ENCODE measurements at regions not wholly inside any gene's neighbourhood (a gene's known extent, or its start where the extent isn't known, plus 50 kb on each side); places are given as distances from the start of the nearest gene placed in this dataset.

DNA sequence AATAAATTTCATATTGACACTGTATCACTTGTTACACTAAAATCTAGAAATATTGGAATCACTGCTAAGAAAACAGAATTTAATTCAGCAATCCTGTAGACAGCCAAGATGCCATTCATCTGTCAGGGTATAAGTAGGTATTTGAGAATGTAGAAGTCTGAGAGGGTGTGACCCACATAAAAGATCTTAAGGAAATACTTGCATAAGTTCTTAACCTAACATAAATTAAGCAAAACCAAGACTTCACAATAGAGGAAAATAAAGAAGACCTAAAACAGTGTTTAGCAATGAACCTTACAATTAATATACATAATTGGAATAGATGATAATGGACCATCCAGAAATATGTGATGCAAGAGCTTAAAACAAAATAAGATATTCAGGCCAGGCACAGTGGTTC lies 636.2 kb downstream of the TBC1D4 start:
- no peak for TF ChIP-seq EZH2 (IDR thresholded peaks at IDR 0.05; ENCODE audit: low read depth, low read length, severe bottlenecking)
- TF ChIP-seq, protein P1, sequence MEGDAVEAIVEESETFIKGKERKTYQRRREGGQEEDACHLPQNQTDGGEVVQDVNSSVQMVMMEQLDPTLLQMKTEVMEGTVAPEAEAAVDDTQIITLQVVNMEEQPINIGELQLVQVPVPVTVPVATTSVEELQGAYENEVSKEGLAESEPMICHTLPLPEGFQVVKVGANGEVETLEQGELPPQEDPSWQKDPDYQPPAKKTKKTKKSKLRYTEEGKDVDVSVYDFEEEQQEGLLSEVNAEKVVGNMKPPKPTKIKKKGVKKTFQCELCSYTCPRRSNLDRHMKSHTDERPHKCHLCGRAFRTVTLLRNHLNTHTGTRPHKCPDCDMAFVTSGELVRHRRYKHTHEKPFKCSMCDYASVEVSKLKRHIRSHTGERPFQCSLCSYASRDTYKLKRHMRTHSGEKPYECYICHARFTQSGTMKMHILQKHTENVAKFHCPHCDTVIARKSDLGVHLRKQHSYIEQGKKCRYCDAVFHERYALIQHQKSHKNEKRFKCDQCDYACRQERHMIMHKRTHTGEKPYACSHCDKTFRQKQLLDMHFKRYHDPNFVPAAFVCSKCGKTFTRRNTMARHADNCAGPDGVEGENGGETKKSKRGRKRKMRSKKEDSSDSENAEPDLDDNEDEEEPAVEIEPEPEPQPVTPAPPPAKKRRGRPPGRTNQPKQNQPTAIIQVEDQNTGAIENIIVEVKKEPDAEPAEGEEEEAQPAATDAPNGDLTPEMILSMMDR (IDR thresholded peaks at IDR 0.05; ENCODE audit: control extremely low read depth in 1 of 3, insufficient read depth in 1 of 3, low read depth in 1 of 3, low read length in 3 of 3), result no peak
- TF ChIP-seq SIX5 (IDR thresholded peaks at IDR 0.05; ENCODE audit: low read depth, low read length), result no peak
- TF ChIP-seq CBX8 (IDR thresholded peaks at IDR 0.05; ENCODE audit: borderline replicate concordance, low read depth, low read length), result no peak
- no peak for TF ChIP-seq EP300 (IDR thresholded peaks at IDR 0.05; ENCODE audit: borderline replicate concordance in 1 of 2, low read depth in 2 of 2, low read length in 2 of 2)
- no peak for TF ChIP-seq SUZ12 (IDR thresholded peaks at IDR 0.05; ENCODE audit: low read length)
- TF ChIP-seq YY1 (IDR thresholded peaks at IDR 0.05; ENCODE audit: low read depth, low read length), result no peak
- TF ChIP-seq, protein P2, sequence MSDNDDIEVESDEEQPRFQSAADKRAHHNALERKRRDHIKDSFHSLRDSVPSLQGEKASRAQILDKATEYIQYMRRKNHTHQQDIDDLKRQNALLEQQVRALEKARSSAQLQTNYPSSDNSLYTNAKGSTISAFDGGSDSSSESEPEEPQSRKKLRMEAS (IDR thresholded peaks at IDR 0.05), result no peak
